NB4 (cell line): ENCODE measurements at regions not wholly inside any gene's neighbourhood (a gene's known extent, or its start where the extent isn't known, plus 50 kb on each side); places are given as distances from the start of the nearest gene placed in this dataset.

Experiments used
- DNase-seq: peaks from one replicate; pipeline ENCODE4 v3.0.0; 2010; ENCODE audit warnings: low read depth
- H3K4me3 ChIP-seq: one replicate; pipeline ENCODE4 v1.5.1; 2011; ENCODE audit warnings: mild to moderate bottlenecking, low read depth, low read length, moderate library complexity
- CTCF ChIP-seq: IDR thresholded peaks from one replicate; pipeline ENCODE4 v1.5.1; 2012; ENCODE audit warnings: low read depth, low read length
- MAX ChIP-seq: IDR thresholded peaks from 2 replicates; pipeline ENCODE4 v1.6.1; 2011; ENCODE audit warnings: low read depth, low read length
- MYC ChIP-seq: IDR thresholded peaks from 2 replicates; pipeline ENCODE4 v1.6.1; 2011; ENCODE audit warnings: low read depth, low read length
- POLR2A ChIP-seq: IDR thresholded peaks from 2 replicates; pipeline ENCODE4 v1.6.1; 2011; ENCODE audit warnings: mild to moderate bottlenecking; ENCODE audit not compliant: insufficient read length; ENCODE audit errors: extremely low read depth

GRCh38 chr6:79378957-79379356, 144.5 kb upstream of the HMGN3 start:
- DNase-seq = no peak
- TF ChIP-seq CTCF (no peak), POLR2A (no peak), MYC (no peak), MAX (no peak)
- no peak overlapping the region for H3K4me3 ChIP-seq

GRCh38 chr6:79377888-79378348, 143.4 kb upstream of the HMGN3 start:
- no peak overlapping the region for H3K4me3 ChIP-seq
- no peak for DNase-seq
- TF ChIP-seq MAX = no peak
- no peak for TF ChIP-seq MYC
- TF ChIP-seq CTCF = no peak
- TF ChIP-seq POLR2A = no peak

GRCh38 chr6:79377047-79377446, 142.6 kb upstream of the HMGN3 start:
- TF ChIP-seq MAX (no peak), POLR2A (no peak), CTCF (no peak), MYC (no peak)
- no peak overlapping the region for H3K4me3 ChIP-seq
- no peak for DNase-seq

- DNase-seq = no peak
- no peak overlapping the region for H3K4me3 ChIP-seq
- TF ChIP-seq MYC (no peak), MAX (no peak)
Measured at GRCh38 chr6:79375635-79376337, 141.3 kb upstream of the HMGN3 start.

- no peak for DNase-seq
- TF ChIP-seq MYC (no peak), POLR2A (no peak), CTCF (no peak), MAX (no peak)
- no peak overlapping the region for H3K4me3 ChIP-seq
Measured at GRCh38 chr6:79374308-79374707, 139.8 kb upstream of the HMGN3 start.

- no peak overlapping the region for H3K4me3 ChIP-seq
- no peak for DNase-seq
Measured at GRCh38 chr6:79373880-79374279, 139.4 kb upstream of the HMGN3 start.

More at GRCh38 chr6:79373880-79374279, 139.4 kb upstream of the HMGN3 start:
- no peak for TF ChIP-seq CTCF
- no peak for TF ChIP-seq POLR2A
- TF ChIP-seq MYC = no peak
- TF ChIP-seq MAX = no peak
